DND-41 (cell line): ENCODE measurements at regions not wholly inside any gene's neighbourhood (a gene's known extent, or its start where the extent isn't known, plus 50 kb on each side); places are given as distances from the start of the nearest gene placed in this dataset.

Experiments
- ATAC-seq: fragments of 200-7000 bp; cut with Tn5 transposase; 3 replicates; pipeline ENCODE4 v1.9.1; 2021; ENCODE audit warnings: low read depth; ENCODE audit not compliant: insufficient read depth
- DNase-seq: peaks from one replicate; pipeline ENCODE4 v3.0.0-alpha.2; 2020
- H2AFZ ChIP-seq: 2 replicates; pipeline ENCODE4 v1.6.0; 2012; ENCODE audit warnings: low read depth, low read length
- H3K27ac ChIP-seq: 2 replicates; pipeline ENCODE4 v1.5.1; 2012; ENCODE audit warnings: low read length, inconsistent platforms
- H3K27me3 ChIP-seq: fragments of 200-600 bp; sonication (generic); 2 replicates; pipeline ENCODE4 v1.6.0; 2012; ENCODE audit warnings: low read length, mild to moderate bottlenecking, inconsistent platforms; ENCODE audit not compliant: insufficient read depth, poor library complexity
- H3K36me3 ChIP-seq: 2 replicates; pipeline ENCODE4 v1.5.1; 2012; ENCODE audit warnings: low read length, inconsistent platforms; ENCODE audit not compliant: insufficient read depth
- H3K4me1 ChIP-seq: 2 replicates; pipeline ENCODE4 v1.5.1; 2012; ENCODE audit warnings: mild to moderate bottlenecking, low read length; ENCODE audit not compliant: insufficient read depth
- H3K4me2 ChIP-seq: 2 replicates; pipeline ENCODE4 v1.6.0; 2012; ENCODE audit warnings: mild to moderate bottlenecking, moderate library complexity, low read length, inconsistent platforms; ENCODE audit not compliant: insufficient read depth
- H3K4me3 ChIP-seq, 2 experiments: fragments of 200-600 bp in 1 of 2; shearing (Covaris generic) in 1 of 2; 2 replicates each; pipeline ENCODE4 v1.5.1; 2012 to 2016; ENCODE audit warnings: inconsistent platforms in 2 of 2, low read length in 2 of 2, mild to moderate bottlenecking in 2 of 2, low read depth in 1 of 2, moderate library complexity in 1 of 2
- H3K79me2 ChIP-seq: 2 replicates; pipeline ENCODE4 v1.6.0; 2012; ENCODE audit warnings: low read length, inconsistent platforms; ENCODE audit not compliant: insufficient read depth
- H3K9ac ChIP-seq: 2 replicates; pipeline ENCODE4 v1.6.0; 2012; ENCODE audit warnings: low read depth, mild to moderate bottlenecking, inconsistent platforms, low read length, moderate library complexity
- H3K9me3 ChIP-seq: 2 replicates; pipeline ENCODE4 v1.5.1; 2012; ENCODE audit warnings: low read length, moderate library complexity, mild to moderate bottlenecking, inconsistent platforms; ENCODE audit not compliant: insufficient read depth, severe bottlenecking
- H4K20me1 ChIP-seq: 2 replicates; pipeline ENCODE4 v1.6.0; 2012; ENCODE audit warnings: low read length; ENCODE audit not compliant: insufficient read depth
- EZH2 ChIP-seq: IDR thresholded peaks from 3 replicates; pipeline ENCODE4 v1.6.1; 2012; ENCODE audit warnings: borderline replicate concordance, low read depth, mild to moderate bottlenecking, moderate library complexity, low read length, inconsistent platforms; ENCODE audit not compliant: severe bottlenecking
- TF ChIP-seq, protein P1 (sequence below): IDR thresholded peaks from 2 replicates; pipeline ENCODE4 v1.5.1; 2012; ENCODE audit warnings: borderline replicate concordance, low read length, moderate library complexity, mild to moderate bottlenecking; ENCODE audit not compliant: poor library complexity, severe bottlenecking; ENCODE audit errors: extremely low read depth

- Histone ChIP-seq H4K20me1 (no peaks in the 10 kb centered on the region), H3K36me3 (no peaks in the 10 kb centered on the region), H3K9me3 (no peaks in the 10 kb centered on the region)
These were observed 266.8 kb upstream of the PUDP start for GRCh38 chrX:7414753-7415152.

DNA sequence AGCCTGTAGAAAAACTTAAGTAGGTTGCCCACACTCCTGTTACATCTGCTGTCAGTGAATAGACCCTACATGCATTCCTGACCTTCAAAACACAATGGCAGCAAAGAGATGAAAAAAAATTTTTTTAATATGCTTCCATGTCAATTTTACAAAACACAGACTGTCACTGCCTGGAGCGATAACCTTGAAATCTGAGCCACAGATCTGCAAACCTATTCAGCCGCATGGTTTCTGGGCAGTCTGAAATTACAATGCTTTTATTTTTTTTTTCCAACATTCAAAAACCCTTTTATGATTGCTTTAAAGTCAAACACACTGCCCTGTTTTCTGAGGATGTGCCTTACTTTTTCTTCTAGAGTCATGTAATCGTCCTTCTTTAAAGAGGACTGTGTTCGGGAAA is 264.9 kb upstream of the PUDP start:
- DNase-seq (no peak), ATAC-seq (no peak)
- H2AFZ ChIP-seq = no peak overlapping the region
- H3K79me2 ChIP-seq = no peaks in the 10 kb centered on the region
- H3K4me2 ChIP-seq = no peak overlapping the region
- H3K27me3 ChIP-seq = no peaks in the 10 kb centered on the region
- no peaks in the 10 kb centered on the region for H3K36me3 ChIP-seq
- no peak overlapping the region for H3K9ac ChIP-seq
- no peaks in the 10 kb centered on the region for H3K4me1 ChIP-seq
- no peak overlapping the region for H3K4me3 ChIP-seq
- H3K9me3 ChIP-seq = no peaks in the 10 kb centered on the region
- TF ChIP-seq, protein P1, sequence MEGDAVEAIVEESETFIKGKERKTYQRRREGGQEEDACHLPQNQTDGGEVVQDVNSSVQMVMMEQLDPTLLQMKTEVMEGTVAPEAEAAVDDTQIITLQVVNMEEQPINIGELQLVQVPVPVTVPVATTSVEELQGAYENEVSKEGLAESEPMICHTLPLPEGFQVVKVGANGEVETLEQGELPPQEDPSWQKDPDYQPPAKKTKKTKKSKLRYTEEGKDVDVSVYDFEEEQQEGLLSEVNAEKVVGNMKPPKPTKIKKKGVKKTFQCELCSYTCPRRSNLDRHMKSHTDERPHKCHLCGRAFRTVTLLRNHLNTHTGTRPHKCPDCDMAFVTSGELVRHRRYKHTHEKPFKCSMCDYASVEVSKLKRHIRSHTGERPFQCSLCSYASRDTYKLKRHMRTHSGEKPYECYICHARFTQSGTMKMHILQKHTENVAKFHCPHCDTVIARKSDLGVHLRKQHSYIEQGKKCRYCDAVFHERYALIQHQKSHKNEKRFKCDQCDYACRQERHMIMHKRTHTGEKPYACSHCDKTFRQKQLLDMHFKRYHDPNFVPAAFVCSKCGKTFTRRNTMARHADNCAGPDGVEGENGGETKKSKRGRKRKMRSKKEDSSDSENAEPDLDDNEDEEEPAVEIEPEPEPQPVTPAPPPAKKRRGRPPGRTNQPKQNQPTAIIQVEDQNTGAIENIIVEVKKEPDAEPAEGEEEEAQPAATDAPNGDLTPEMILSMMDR = no peak
- TF ChIP-seq EZH2 = no peak
- H3K27ac ChIP-seq = no peak overlapping the region
- H4K20me1 ChIP-seq = no peaks in the 10 kb centered on the region

More at GRCh38 chrX:7414753-7415152, 266.8 kb upstream of the PUDP start:
- TF ChIP-seq, protein P1 = no peak
- no peak for TF ChIP-seq EZH2
- Histone ChIP-seq H3K79me2 (no peaks in the 10 kb centered on the region), H3K27ac (no peak overlapping the region), H3K4me3 (no peak overlapping the region), H2AFZ (no peak overlapping the region), H3K4me2 (no peak overlapping the region), H3K27me3 (no peaks in the 10 kb centered on the region), H3K4me1 (no peaks in the 10 kb centered on the region), H3K9ac (no peak overlapping the region)
- DNase-seq (no peak), ATAC-seq (no peak)

DNA sequence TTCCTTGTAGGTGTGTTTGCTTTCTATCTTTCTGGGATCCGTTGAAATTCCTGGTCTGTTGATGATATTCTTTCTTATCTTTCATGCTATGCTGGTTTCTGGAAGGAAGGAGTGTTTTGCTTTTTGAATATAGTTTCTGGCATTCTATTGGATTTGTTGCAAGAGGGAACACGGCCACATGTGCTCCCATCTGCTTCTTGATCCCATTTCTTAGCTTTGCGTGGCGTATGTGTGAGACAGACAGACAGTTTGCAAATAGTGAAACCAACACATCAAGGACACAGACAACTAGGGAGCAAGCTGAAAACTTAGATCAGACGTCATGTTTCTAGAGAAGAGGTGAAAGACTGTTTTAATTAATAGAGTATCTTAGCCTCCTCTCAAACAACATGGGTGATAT is 261.9 kb upstream of the PUDP start:
- H3K4me3 ChIP-seq = no peak overlapping the region
- H3K36me3 ChIP-seq = no peaks in the 10 kb centered on the region
- no peak overlapping the region for H2AFZ ChIP-seq
- H3K79me2 ChIP-seq = no peaks in the 10 kb centered on the region
- H3K4me2 ChIP-seq = no peak overlapping the region
- DNase-seq = no peak
- no peaks in the 10 kb centered on the region for H3K9me3 ChIP-seq
- H3K27me3 ChIP-seq = no peaks in the 10 kb centered on the region
- H3K9ac ChIP-seq = no peak overlapping the region
- no peak for TF ChIP-seq EZH2
- TF ChIP-seq, protein P1 = no peak
- no peak for ATAC-seq
- no peaks in the 10 kb centered on the region for H4K20me1 ChIP-seq
- H3K4me1 ChIP-seq = no peaks in the 10 kb centered on the region
- no peak overlapping the region for H3K27ac ChIP-seq

DNA sequence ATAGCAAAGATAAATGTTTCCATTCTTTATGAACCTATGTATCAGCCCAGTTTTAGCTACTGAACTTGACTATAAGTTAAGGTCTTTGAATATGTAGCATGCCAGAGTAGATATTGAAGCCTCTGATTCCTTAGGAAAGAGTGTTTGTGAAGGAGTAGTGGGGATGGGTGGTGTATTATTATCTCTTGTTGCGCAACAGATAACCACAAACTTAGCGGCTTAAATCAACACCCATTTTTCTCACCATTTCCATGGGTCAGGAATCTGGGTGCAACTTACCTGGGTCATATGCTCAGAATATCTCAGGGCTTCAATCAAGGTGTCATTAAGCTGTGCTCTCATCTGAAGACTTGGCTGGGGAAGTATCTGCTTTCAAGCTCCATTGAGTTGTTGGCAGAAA is 251.4 kb upstream of the PUDP start:
- Histone ChIP-seq H3K4me3 (no peak overlapping the region), H3K36me3 (no peaks in the 10 kb centered on the region), H3K9me3 (no peaks in the 10 kb centered on the region), H3K79me2 (no peaks in the 10 kb centered on the region), H2AFZ (no peak overlapping the region), H3K27me3 (no peaks in the 10 kb centered on the region), H3K4me1 (no peaks in the 10 kb centered on the region), H3K4me2 (no peak overlapping the region), H4K20me1 (no peaks in the 10 kb centered on the region), H3K9ac (no peak overlapping the region), H3K27ac (no peak overlapping the region)
- ATAC-seq = no peak
- DNase-seq = no peak
- no peak for TF ChIP-seq EZH2
- TF ChIP-seq, protein P1 = no peak
